Keratinocyte (primary cell): ENCODE measurements at regions not wholly inside any gene's neighbourhood (a gene's known extent, or its start where the extent isn't known, plus 50 kb on each side); places are given as distances from the start of the nearest gene placed in this dataset.

ENCODE experiments used
- CTCF ChIP-seq, 3 experiments: IDR thresholded peaks in 1 of 3; conservative IDR thresholded peaks in 1 of 3; optimal IDR thresholded peaks in 1 of 3; 2 replicates in 2 of 3; 3 replicates in 1 of 3; pipeline versions ENCODE3 to v1.5.1; 2011; ENCODE audit warnings: low read length in 3 of 3, mild to moderate bottlenecking in 3 of 3, moderate library complexity in 2 of 3, control low read depth in 1 of 3, inconsistent platforms in 1 of 3; ENCODE audit not compliant: insufficient read depth in 2 of 3; ENCODE audit errors: extremely low read depth in 1 of 3
- EZH2 ChIP-seq: IDR thresholded peaks from one replicate; pipeline ENCODE4 v1.6.1; 2012; ENCODE audit warnings: inconsistent platforms, mild to moderate bottlenecking, low read length, moderate library complexity

DNA sequence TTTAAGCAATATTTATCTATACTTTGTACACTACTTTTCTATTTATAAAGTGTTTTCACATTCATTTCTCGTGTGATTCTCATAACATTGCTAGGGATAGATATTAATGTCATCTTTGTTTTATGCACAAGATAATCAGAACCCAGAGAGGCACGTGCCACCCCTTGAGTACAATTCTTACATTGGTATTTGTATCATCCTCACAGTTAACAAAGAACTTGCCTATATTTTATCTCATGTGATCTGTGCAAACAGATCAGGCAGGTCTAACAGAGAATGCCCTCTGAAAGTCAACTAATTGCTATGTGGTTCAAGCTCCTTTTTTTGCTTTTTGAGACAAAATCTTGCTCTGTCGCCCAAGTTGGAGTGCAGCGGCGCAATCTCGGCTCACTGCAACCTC, 604.5 kb downstream of the LMO4 start:
- TF ChIP-seq CTCF (optimal IDR thresholded peaks at IDR 0.05 in 1 of 3, IDR thresholded peaks at IDR 0.05 in 1 of 3, conservative IDR thresholded peaks at IDR 0.05 in 1 of 3; ENCODE audit: extremely low read depth in 1 of 3, insufficient read depth in 2 of 3, low read length in 3 of 3) (no peak), EZH2 (no peak)
